ENCODE measurements at regions not wholly inside any gene's neighbourhood (a gene's known extent, or its start where the extent isn't known, plus 50 kb on each side); places are given as distances from the start of the nearest gene placed in this dataset.

DNA sequence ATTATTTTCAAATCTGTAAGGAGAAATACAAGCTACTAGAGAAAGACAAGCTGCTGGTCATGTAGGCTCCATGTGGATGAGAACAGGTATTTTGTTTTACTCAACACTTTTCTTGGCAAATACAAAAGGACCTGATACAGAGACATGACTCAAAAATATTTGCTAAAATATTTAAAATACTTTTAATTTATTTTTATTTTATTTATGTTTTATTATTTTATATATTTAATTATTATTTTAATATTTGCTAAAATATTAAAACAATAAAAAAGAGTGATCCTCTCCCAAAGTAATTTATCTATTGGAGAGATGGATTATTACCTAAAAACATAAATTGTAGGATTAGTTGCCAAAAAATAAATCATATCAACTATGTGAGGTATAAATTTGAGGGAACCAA is 808.9 kb upstream of the SEL1L start:
- H3K27ac ChIP-seq: no peak overlapping the region
- DNase-seq: no peak
- H3K36me3 ChIP-seq: no peaks in the 10 kb centered on the region
- no peaks in the 10 kb centered on the region for H3K9me3 ChIP-seq
- H3K4me3 ChIP-seq: no peak overlapping the region
- no peak for TF ChIP-seq POLR2A (IDR thresholded peaks at IDR 0.05)
- TF ChIP-seq EP300 (IDR thresholded peaks at IDR 0.05): no peak
- no peak for TF ChIP-seq CTCF (IDR thresholded peaks at IDR 0.05)
- no peaks in the 10 kb centered on the region for H3K27me3 ChIP-seq
- intact Hi-C loops (cut with DNase I): no loop called here
- H3K4me1 ChIP-seq (ENCODE audit: insufficient read depth): no peaks in the 10 kb centered on the region

- no peaks in the 10 kb centered on the region for H3K27me3 ChIP-seq
- H3K4me1 ChIP-seq (ENCODE audit: insufficient read depth): no peaks in the 10 kb centered on the region
- no peak for TF ChIP-seq CTCF (IDR thresholded peaks at IDR 0.05)
- no peak for TF ChIP-seq POLR2A (IDR thresholded peaks at IDR 0.05)
- TF ChIP-seq EP300 (IDR thresholded peaks at IDR 0.05): no peak
- no peak for DNase-seq
- H3K36me3 ChIP-seq: no peaks in the 10 kb centered on the region
- H3K27ac ChIP-seq: no peak overlapping the region
- H3K9me3 ChIP-seq: no peaks in the 10 kb centered on the region
- H3K4me3 ChIP-seq: no peak overlapping the region
- intact Hi-C loops (cut with DNase I): no loop called here
Measured at GRCh38 chr14:82345184-82345583, 811.5 kb upstream of the SEL1L start.

- Histone ChIP-seq H3K9me3 (no peaks in the 10 kb centered on the region), H3K27ac (no peak overlapping the region), H3K4me3 (no peak overlapping the region), H3K36me3 (no peaks in the 10 kb centered on the region), H3K27me3 (no peaks in the 10 kb centered on the region), H3K4me1 (ENCODE audit: insufficient read depth) (no peaks in the 10 kb centered on the region)
- TF ChIP-seq POLR2A (IDR thresholded peaks at IDR 0.05) (no peak), EP300 (IDR thresholded peaks at IDR 0.05) (no peak), CTCF (IDR thresholded peaks at IDR 0.05) (no peak)
- intact Hi-C loops (cut with DNase I): no loop called here
- no peak for DNase-seq
Measured at GRCh38 chr14:82354126-82354525, 820.5 kb upstream of the SEL1L start.

GRCh38 chr14:82359201-82359600 is 825.5 kb upstream of the SEL1L start:
- TF ChIP-seq CTCF (IDR thresholded peaks at IDR 0.05): no peak
- TF ChIP-seq POLR2A (IDR thresholded peaks at IDR 0.05): no peak
- TF ChIP-seq EP300 (IDR thresholded peaks at IDR 0.05): no peak
- Histone ChIP-seq H3K27me3 (no peaks in the 10 kb centered on the region), H3K36me3 (no peaks in the 10 kb centered on the region), H3K4me1 (ENCODE audit: insufficient read depth) (no peaks in the 10 kb centered on the region), H3K9me3 (no peaks in the 10 kb centered on the region), H3K4me3 (no peak overlapping the region), H3K27ac (no peak overlapping the region)
- no peak for DNase-seq
- 74 to 82% (median 81%) methylated on average over 3 of the region's 3 CpGs for WGBS, 3 donors
- intact Hi-C loops (cut with DNase I): no loop called here

GRCh38 chr14:82362452-82362851 is 828.8 kb upstream of the SEL1L start:
- Histone ChIP-seq H3K4me3 (no peak overlapping the region), H3K27ac (no peak overlapping the region), H3K9me3 (no peaks in the 10 kb centered on the region), H3K4me1 (ENCODE audit: insufficient read depth) (no peaks in the 10 kb centered on the region), H3K36me3 (no peaks in the 10 kb centered on the region), H3K27me3 (no peaks in the 10 kb centered on the region)
- intact Hi-C loops (cut with DNase I): no loop called here
- TF ChIP-seq CTCF (IDR thresholded peaks at IDR 0.05): no peak
- no peak for TF ChIP-seq POLR2A (IDR thresholded peaks at IDR 0.05)
- no peak for TF ChIP-seq EP300 (IDR thresholded peaks at IDR 0.05)
- no peak for DNase-seq

Data from ovary (tissue), 7 donors.